Left ventricle myocardium inferior (tissue), 1 donor: ENCODE measurements at regions not wholly inside any gene's neighbourhood (a gene's known extent, or its start where the extent isn't known, plus 50 kb on each side); places are given as distances from the start of the nearest gene placed in this dataset.
A peak's percentile ranks its signal among the peaks of the same experiment; 100 is the strongest.

Experiments
- DNase-seq: peaks from one replicate; pipeline ENCODE4 v3.0.0-alpha.2; 2020
- H3K27ac ChIP-seq: fragments of 200-600 bp; replicated peaks from 2 replicates; pipeline ENCODE4 v1.8.0; 2021
- H3K27me3 ChIP-seq: fragments of 200-600 bp; 2 replicates; pipeline ENCODE4 v1.8.0; 2021; ENCODE audit warnings: low read depth
- H3K36me3 ChIP-seq: fragments of 200-600 bp; 2 replicates; pipeline ENCODE4 v1.8.0; 2021
- H3K4me1 ChIP-seq: fragments of 200-600 bp; 2 replicates; pipeline ENCODE4 v1.8.0; 2021
- H3K4me3 ChIP-seq: fragments of 200-600 bp; 2 replicates; pipeline ENCODE4 v1.8.0; 2021; ENCODE audit warnings: mild to moderate bottlenecking, moderate library complexity
- H3K9me3 ChIP-seq: fragments of 200-600 bp; replicated peaks from 2 replicates; pipeline ENCODE4 v1.8.0; 2021
- intact Hi-C: fragments of 100-400 bp; cut with micrococcal nuclease; formaldehyde crosslinking; loops from one replicate; pipeline ENCODE4 v1.11.0; 2022
- TF ChIP-seq, protein P1 (sequence below): fragments of 200-600 bp; IDR thresholded peaks from 2 replicates; pipeline ENCODE4 v1.8.0; 2021; ENCODE audit warnings: antibody characterized with exemption, mild to moderate bottlenecking, borderline replicate concordance
- donor health status: DM: no; HTN: yes; CAD: no; lungs with severe emphysema.

DNA sequence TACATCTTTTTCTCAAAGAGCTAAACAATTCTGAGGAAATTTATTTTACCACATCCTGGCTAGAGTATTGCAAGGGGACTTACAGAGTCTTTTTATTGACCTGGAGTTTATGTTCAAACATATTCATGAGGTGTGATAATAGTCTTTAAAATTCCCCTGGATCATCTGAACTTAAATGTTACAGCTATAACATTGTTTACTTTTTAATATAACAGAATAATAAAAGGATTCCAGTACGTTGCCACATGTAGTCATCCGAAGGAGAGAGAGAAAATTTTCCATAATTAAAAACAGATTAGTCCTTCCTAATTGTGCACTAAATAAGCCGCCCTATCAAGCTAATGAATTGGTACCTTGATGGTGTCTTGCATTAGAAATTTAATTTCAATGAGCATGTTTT, 765.4 kb upstream of the MAP3K7 start:
- Histone ChIP-seq H3K27ac (no peak overlapping the region), H3K4me1 (no peaks in the 10 kb centered on the region), H3K4me3 (no peak overlapping the region), H3K27me3 (no peaks in the 10 kb centered on the region), H3K36me3 (no peaks in the 10 kb centered on the region), H3K9me3 (no peaks in the 10 kb centered on the region)
- intact Hi-C loops: no loop called here
- TF ChIP-seq, protein P1, sequence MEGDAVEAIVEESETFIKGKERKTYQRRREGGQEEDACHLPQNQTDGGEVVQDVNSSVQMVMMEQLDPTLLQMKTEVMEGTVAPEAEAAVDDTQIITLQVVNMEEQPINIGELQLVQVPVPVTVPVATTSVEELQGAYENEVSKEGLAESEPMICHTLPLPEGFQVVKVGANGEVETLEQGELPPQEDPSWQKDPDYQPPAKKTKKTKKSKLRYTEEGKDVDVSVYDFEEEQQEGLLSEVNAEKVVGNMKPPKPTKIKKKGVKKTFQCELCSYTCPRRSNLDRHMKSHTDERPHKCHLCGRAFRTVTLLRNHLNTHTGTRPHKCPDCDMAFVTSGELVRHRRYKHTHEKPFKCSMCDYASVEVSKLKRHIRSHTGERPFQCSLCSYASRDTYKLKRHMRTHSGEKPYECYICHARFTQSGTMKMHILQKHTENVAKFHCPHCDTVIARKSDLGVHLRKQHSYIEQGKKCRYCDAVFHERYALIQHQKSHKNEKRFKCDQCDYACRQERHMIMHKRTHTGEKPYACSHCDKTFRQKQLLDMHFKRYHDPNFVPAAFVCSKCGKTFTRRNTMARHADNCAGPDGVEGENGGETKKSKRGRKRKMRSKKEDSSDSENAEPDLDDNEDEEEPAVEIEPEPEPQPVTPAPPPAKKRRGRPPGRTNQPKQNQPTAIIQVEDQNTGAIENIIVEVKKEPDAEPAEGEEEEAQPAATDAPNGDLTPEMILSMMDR: no peak
- DNase-seq: no peak

DNA sequence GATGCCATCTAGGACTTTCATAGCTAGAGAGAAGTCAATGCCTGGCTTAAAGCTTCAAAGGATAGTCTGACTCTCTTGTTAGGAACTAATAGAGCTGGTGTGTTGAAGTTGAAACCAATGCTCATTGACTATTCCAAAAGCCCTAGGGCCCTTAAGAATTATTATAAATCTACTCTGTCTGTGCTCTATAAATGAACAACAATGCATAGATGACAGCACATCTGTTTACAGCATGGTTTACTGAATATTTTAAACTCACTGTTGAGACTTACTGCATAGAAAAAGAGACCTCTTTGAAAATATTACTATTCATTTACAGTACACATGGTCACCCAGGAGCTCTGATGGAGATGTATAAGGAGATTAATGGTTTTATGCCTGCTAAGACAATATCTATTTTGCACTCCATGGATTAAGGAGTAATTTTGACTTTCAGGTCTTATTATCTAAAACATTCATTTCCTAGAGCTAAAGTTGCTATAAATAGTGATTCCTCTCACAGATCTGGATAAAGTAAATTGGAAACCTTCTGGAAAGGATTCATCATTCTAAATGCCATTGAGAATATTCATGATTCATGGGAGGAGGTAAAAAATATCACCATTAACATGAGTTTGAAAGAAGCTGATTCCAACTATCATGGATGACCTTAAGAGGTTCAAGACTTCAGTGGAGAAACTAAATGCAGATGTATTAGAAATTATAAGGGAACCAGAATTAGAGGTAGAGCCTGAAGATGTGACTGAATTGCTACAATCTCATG, 763.5 kb upstream of the MAP3K7 start:
- H3K4me3 ChIP-seq: no peak overlapping the region
- H3K4me1 ChIP-seq: no peaks in the 10 kb centered on the region
- TF ChIP-seq, protein P1: no peak
- intact Hi-C loops: no loop called here
- no peaks in the 10 kb centered on the region for H3K36me3 ChIP-seq
- H3K27ac ChIP-seq: no peak overlapping the region
- no peaks in the 10 kb centered on the region for H3K9me3 ChIP-seq
- no peaks in the 10 kb centered on the region for H3K27me3 ChIP-seq
- no peak for DNase-seq

DNA sequence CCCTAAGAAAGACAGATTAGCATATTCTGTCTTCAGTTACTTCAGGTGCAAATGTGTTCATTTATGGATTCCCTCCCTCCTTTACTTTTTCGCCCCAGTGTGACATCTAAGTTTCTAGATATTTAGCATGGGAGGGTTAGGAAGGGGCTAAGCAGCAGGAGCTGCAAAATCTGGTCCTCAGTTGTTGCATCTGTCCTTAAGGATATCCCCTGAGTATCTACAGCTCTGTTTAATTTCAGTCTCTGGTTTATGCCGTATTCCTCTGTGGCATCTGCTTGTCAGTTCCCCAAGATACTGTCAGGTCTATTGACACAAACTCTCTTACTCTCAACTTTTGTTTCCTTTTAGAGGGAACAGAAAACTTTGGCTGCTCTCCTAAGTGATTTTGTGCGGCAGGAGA, 754.6 kb upstream of the MAP3K7 start:
- H3K4me1 ChIP-seq: no peaks in the 10 kb centered on the region
- TF ChIP-seq, protein P1: no peak
- H3K9me3 ChIP-seq: no peaks in the 10 kb centered on the region
- no peak overlapping the region for H3K4me3 ChIP-seq
- intact Hi-C loops: no loop called here
- no peaks in the 10 kb centered on the region for H3K27me3 ChIP-seq
- DNase-seq: no peak
- H3K27ac ChIP-seq: no peak overlapping the region
- H3K36me3 ChIP-seq: no peaks in the 10 kb centered on the region

DNA sequence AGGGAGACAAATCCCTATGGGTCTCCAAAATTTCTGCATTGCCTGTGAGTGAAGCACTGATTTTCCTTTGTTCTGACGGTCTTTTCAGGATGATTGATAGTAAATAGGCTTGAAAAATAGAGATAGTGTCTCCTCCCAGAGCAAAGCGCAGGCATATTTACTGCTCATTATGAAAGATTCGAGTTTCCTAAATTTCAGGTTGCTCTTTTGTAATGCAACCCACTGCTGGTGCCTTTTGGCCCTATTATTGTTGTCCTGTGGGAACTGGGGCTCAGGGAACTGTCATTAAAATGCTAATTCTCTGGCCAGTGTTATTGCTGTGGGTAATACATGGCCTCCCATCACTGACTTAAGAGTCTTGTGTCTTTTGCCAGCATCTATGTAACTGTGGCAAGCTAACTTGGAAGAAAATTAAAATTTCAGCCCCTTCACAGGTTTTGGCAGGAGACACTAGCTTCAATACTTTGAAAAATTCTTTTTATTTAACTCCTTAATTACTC, 754.1 kb upstream of the MAP3K7 start:
- no peak for DNase-seq
- TF ChIP-seq, protein P1: no peak
- Histone ChIP-seq H3K9me3 (no peaks in the 10 kb centered on the region), H3K27ac (no peak overlapping the region), H3K36me3 (no peaks in the 10 kb centered on the region), H3K27me3 (no peaks in the 10 kb centered on the region), H3K4me1 (no peaks in the 10 kb centered on the region), H3K4me3 (no peak overlapping the region)
- intact Hi-C loops: no loop called here

DNA sequence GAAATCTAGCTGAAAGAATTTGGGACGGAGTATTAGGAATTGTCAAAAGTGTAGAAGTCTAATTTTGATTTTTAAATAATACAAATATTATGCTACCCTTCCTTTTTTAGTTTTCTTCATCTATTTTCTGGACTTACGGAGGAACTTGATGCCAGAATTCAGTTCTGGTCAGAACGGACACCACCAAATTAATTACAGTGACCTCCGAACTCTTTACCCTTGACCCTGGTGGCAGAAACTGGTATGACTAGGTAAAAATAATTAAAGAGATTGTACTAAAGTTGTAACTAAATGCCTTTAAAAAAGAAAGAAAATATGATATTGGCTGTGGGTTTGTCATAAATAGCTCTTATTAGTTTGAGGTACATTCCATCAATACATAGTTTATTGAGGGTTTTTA, 751.1 kb upstream of the MAP3K7 start:
- intact Hi-C loops: no loop called here
- no peaks in the 10 kb centered on the region for H3K36me3 ChIP-seq

More for the DNA sequence above, 751.1 kb upstream of the MAP3K7 start:
- TF ChIP-seq, protein P1: peak; percentile 27
- no peak for DNase-seq
- no peaks in the 10 kb centered on the region for H3K4me1 ChIP-seq
- H3K4me3 ChIP-seq: no peak overlapping the region
- no peak overlapping the region for H3K27ac ChIP-seq
- H3K27me3 ChIP-seq: no peaks in the 10 kb centered on the region
- H3K9me3 ChIP-seq: peaks cover 5% of the 10 kb centered on the region
